Type B pancreatic cell (in vitro differentiated cells): ENCODE measurements at regions not wholly inside any gene's neighbourhood (a gene's known extent, or its start where the extent isn't known, plus 50 kb on each side); places are given as distances from the start of the nearest gene placed in this dataset.

ENCODE experiments used
- DNase-seq: peaks from one replicate; pipeline ENCODE4 v3.0.0; 2021; ENCODE audit warnings: mixed read lengths; ENCODE audit not compliant: unreplicated experiment; ENCODE audit errors: extremely low spot score
- H3K27ac Mint-ChIP-seq: 2 replicates; pipeline ENCODE4 v1.8.0; 2021; ENCODE audit warnings: mild to moderate bottlenecking, mixed read lengths
- H3K27me3 Mint-ChIP-seq: 2 replicates; pipeline ENCODE4 v1.8.0; 2021; ENCODE audit warnings: mixed read lengths
- H3K36me3 Mint-ChIP-seq: 2 replicates; pipeline ENCODE4 v1.8.0; 2021; ENCODE audit warnings: mixed read lengths
- H3K4me1 Mint-ChIP-seq: one replicate; pipeline ENCODE4 v1.8.0; 2021; ENCODE audit warnings: mixed read lengths; ENCODE audit not compliant: unreplicated experiment
- H3K4me3 Mint-ChIP-seq: 2 replicates; pipeline ENCODE4 v1.8.0; 2021; ENCODE audit warnings: mild to moderate bottlenecking, mixed read lengths
- H3K9me3 Mint-ChIP-seq: 2 replicates; pipeline ENCODE4 v1.8.0; 2021; ENCODE audit warnings: mixed read lengths
- TF ChIP-seq, protein P1 (sequence below): fragments of 200-600 bp; sonication (generic); conservative IDR thresholded peaks from 2 replicates; pipeline ENCODE4 v1.5.0; 2021; ENCODE audit warnings: antibody characterized with exemption, mild to moderate bottlenecking

DNA sequence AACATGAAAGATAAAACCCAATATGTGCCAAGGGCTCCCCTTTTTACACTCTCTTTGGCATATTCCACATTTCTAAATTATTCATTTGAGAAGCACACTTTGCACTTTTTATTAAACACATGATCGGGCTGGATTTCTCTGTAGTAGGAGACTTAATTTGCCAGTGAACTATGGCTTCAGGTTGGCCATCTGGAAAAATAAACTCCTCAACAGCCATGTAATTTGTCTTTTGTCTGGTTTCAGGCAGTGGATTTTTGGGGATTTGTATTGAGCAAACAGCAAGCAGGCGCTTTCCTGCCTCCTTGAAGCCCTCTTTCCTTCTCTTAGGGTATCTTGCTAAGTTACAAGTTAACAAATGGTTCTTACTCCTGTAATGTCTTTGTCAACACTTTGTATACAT lies 73.0 kb upstream of the DMRTA1 start:
- Mint-ChIP-seq H3K4me3 (no peak overlapping the region), H3K27me3 (no peaks in the 10 kb centered on the region), H3K4me1 (no peaks in the 10 kb centered on the region), H3K9me3 (no peaks in the 10 kb centered on the region), H3K27ac (no peak overlapping the region), H3K36me3 (no peaks in the 10 kb centered on the region)
- TF ChIP-seq, protein P1, sequence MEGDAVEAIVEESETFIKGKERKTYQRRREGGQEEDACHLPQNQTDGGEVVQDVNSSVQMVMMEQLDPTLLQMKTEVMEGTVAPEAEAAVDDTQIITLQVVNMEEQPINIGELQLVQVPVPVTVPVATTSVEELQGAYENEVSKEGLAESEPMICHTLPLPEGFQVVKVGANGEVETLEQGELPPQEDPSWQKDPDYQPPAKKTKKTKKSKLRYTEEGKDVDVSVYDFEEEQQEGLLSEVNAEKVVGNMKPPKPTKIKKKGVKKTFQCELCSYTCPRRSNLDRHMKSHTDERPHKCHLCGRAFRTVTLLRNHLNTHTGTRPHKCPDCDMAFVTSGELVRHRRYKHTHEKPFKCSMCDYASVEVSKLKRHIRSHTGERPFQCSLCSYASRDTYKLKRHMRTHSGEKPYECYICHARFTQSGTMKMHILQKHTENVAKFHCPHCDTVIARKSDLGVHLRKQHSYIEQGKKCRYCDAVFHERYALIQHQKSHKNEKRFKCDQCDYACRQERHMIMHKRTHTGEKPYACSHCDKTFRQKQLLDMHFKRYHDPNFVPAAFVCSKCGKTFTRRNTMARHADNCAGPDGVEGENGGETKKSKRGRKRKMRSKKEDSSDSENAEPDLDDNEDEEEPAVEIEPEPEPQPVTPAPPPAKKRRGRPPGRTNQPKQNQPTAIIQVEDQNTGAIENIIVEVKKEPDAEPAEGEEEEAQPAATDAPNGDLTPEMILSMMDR = no peak
- DNase-seq = no peak

DNA sequence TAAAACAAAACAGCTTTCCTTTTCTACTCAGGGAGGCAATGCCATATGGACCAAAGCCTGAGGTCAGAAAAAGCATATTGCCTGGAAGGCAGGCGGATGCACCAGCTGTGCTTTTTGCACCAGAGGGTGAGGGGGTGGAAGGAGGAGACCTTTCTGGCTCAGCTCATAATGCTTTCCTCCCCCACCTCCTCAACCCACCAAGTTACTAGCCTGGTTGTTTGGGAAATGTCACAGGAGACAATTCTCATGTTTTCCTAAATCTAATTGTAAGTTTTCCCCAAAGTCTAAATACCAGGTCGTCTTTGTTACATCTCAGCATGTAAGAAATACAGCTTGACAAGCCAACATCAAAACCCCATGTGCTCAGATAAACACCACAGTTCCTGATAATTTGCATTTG lies 72.6 kb upstream of the DMRTA1 start:
- H3K9me3 Mint-ChIP-seq = no peaks in the 10 kb centered on the region
- H3K27me3 Mint-ChIP-seq = no peaks in the 10 kb centered on the region
- H3K4me1 Mint-ChIP-seq = peaks cover 4% of the 10 kb centered on the region
- H3K27ac Mint-ChIP-seq = no peak overlapping the region
- no peaks in the 10 kb centered on the region for H3K36me3 Mint-ChIP-seq
- no peak overlapping the region for H3K4me3 Mint-ChIP-seq
- DNase-seq = no peak
- TF ChIP-seq, protein P1 = no peak

- Mint-ChIP-seq H3K27me3 (peaks cover 17% of the 10 kb centered on the region), H3K9me3 (no peaks in the 10 kb centered on the region), H3K27ac (no peak overlapping the region)
These were observed 67.4 kb upstream of the DMRTA1 start for GRCh38 chr9:22379272-22379671.

DNA sequence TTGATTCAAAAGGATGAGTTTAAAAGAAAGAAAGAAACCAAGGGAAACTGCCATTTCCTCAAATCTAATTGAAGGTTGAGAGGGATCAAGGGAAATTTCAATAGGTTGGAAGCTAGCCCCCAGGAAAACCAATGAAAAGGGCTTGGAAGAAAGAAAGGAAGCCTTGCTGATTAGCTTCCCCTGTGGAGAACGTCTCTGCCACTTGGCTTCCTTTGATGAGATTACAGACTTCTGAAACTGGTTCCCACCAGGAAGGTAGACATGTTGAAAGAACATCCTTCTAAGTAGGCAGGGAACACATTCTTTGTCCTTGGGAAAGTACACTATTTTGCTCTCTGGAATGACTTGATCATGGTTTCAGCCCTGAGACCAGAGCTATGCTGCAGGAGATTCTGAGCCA lies 65.5 kb upstream of the DMRTA1 start:
- TF ChIP-seq, protein P1 = no peak
- Mint-ChIP-seq H3K4me3 (no peak overlapping the region), H3K27me3 (peaks cover 17% of the 10 kb centered on the region), H3K9me3 (no peaks in the 10 kb centered on the region), H3K27ac (no peak overlapping the region), H3K4me1 (peaks cover 6% of the 10 kb centered on the region), H3K36me3 (no peaks in the 10 kb centered on the region)
- no peak for DNase-seq

More at GRCh38 chr9:22379272-22379671, 67.4 kb upstream of the DMRTA1 start:
- no peak for DNase-seq
- Mint-ChIP-seq H3K4me1 (peaks cover 6% of the 10 kb centered on the region), H3K4me3 (no peak overlapping the region), H3K36me3 (no peaks in the 10 kb centered on the region)
- TF ChIP-seq, protein P1 = no peak

- H3K27ac Mint-ChIP-seq = no peak overlapping the region
- TF ChIP-seq, protein P1 = no peak
- peaks cover 17% of the 10 kb centered on the region for H3K27me3 Mint-ChIP-seq
These were observed 64.3 kb upstream of the DMRTA1 start for GRCh38 chr9:22382331-22382730.

GRCh38 chr9:22383718-22384117 lies 62.9 kb upstream of the DMRTA1 start:
- no peak for DNase-seq
- H3K36me3 Mint-ChIP-seq = no peaks in the 10 kb centered on the region
- TF ChIP-seq, protein P1 = no peak
- peaks cover 6% of the 10 kb centered on the region for H3K4me1 Mint-ChIP-seq
- H3K9me3 Mint-ChIP-seq = no peaks in the 10 kb centered on the region
- no peak overlapping the region for H3K4me3 Mint-ChIP-seq
- H3K27ac Mint-ChIP-seq = no peak overlapping the region
- peaks cover 17% of the 10 kb centered on the region for H3K27me3 Mint-ChIP-seq

More at GRCh38 chr9:22382331-22382730, 64.3 kb upstream of the DMRTA1 start:
- no peak overlapping the region for H3K4me3 Mint-ChIP-seq
- H3K36me3 Mint-ChIP-seq = no peaks in the 10 kb centered on the region
- H3K4me1 Mint-ChIP-seq = peaks cover 6% of the 10 kb centered on the region
- H3K9me3 Mint-ChIP-seq = no peaks in the 10 kb centered on the region
- DNase-seq = no peak
